Nephron (organoid): ENCODE measurements at regions not wholly inside any gene's neighbourhood (a gene's known extent, or its start where the extent isn't known, plus 50 kb on each side); places are given as distances from the start of the nearest gene placed in this dataset.

Experiments used
- H3K27ac Mint-ChIP-seq, 3 experiments: 2 replicates each; pipeline ENCODE4 v1.8.0; 2020; ENCODE audit warnings: mixed read lengths in 3 of 3, mild to moderate bottlenecking in 2 of 3, moderate library complexity in 1 of 3
- H3K27me3 Mint-ChIP-seq: 2 replicates; pipeline ENCODE4 v1.8.0; 2021; ENCODE audit warnings: low read depth, mild to moderate bottlenecking, moderate library complexity, mixed read lengths
- H3K36me3 Mint-ChIP-seq: 2 replicates; pipeline ENCODE4 v1.8.0; 2020; ENCODE audit warnings: low read depth, mixed read lengths
- H3K4me1 Mint-ChIP-seq: 2 replicates; pipeline ENCODE4 v1.8.0; 2020; ENCODE audit warnings: mixed read lengths
- H3K4me3 Mint-ChIP-seq, 3 experiments: 2 replicates each; pipeline ENCODE4 v1.8.0; 2020; ENCODE audit warnings: mild to moderate bottlenecking in 3 of 3, mixed read lengths in 3 of 3, moderate library complexity in 2 of 3
- H3K9me3 Mint-ChIP-seq: 2 replicates; pipeline ENCODE4 v1.8.0; 2020; ENCODE audit warnings: mixed read lengths
- TF ChIP-seq, protein P1 (sequence below), 3 experiments: fragments of 200-600 bp; sonication (generic); IDR thresholded peaks; one replicate each; pipeline ENCODE4 v1.5.0; 2021; ENCODE audit warnings: antibody characterized with exemption in 3 of 3; ENCODE audit not compliant: unreplicated experiment in 3 of 3

- no peak overlapping the region for H3K4me3 Mint-ChIP-seq
- H3K27me3 Mint-ChIP-seq, result peaks cover 22% of the 10 kb centered on the region
- H3K9me3 Mint-ChIP-seq, result no peaks in the 10 kb centered on the region
- peaks cover 12% of the 10 kb centered on the region for H3K4me1 Mint-ChIP-seq
- no peak overlapping the region for H3K27ac Mint-ChIP-seq
- TF ChIP-seq, protein P1, sequence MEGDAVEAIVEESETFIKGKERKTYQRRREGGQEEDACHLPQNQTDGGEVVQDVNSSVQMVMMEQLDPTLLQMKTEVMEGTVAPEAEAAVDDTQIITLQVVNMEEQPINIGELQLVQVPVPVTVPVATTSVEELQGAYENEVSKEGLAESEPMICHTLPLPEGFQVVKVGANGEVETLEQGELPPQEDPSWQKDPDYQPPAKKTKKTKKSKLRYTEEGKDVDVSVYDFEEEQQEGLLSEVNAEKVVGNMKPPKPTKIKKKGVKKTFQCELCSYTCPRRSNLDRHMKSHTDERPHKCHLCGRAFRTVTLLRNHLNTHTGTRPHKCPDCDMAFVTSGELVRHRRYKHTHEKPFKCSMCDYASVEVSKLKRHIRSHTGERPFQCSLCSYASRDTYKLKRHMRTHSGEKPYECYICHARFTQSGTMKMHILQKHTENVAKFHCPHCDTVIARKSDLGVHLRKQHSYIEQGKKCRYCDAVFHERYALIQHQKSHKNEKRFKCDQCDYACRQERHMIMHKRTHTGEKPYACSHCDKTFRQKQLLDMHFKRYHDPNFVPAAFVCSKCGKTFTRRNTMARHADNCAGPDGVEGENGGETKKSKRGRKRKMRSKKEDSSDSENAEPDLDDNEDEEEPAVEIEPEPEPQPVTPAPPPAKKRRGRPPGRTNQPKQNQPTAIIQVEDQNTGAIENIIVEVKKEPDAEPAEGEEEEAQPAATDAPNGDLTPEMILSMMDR (IDR thresholded peaks at IDR 0.05; ENCODE audit: unreplicated experiment in 3 of 3), result no peak
- H3K36me3 Mint-ChIP-seq, result no peaks in the 10 kb centered on the region
Measured at GRCh38 chr1:214213136-214213535, 67.8 kb upstream of the SMYD2 start.

- TF ChIP-seq, protein P1 (IDR thresholded peaks at IDR 0.05; ENCODE audit: unreplicated experiment in 3 of 3), result no peak
- Mint-ChIP-seq H3K4me3 (no peak overlapping the region), H3K27me3 (peaks cover 27% of the 10 kb centered on the region)
Measured at GRCh38 chr1:214214851-214215250, 66.1 kb upstream of the SMYD2 start.

DNA sequence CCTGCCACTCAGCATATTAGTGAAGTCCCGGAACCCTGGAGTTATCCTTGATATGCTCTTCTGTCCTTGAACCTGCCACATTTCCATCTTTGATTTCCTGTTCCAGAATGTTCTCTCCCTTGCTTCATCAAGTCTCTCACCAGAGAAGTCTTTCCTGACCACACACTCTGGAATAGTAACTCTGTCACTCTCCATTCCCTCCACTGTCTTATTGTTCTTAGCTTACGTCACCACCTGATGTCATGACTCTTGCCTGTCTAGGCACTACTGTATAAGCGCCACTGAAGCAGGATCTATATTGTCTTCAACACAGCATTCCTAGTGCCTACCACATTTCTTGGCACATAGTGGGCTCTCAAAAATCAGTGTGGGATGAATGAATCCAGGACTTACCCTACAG, 65.4 kb upstream of the SMYD2 start:
- Mint-ChIP-seq H3K4me1 (peaks cover 6% of the 10 kb centered on the region), H3K36me3 (no peaks in the 10 kb centered on the region), H3K4me3 (no peak overlapping the region), H3K9me3 (no peaks in the 10 kb centered on the region), H3K27me3 (peaks cover 27% of the 10 kb centered on the region), H3K27ac (no peak overlapping the region)
- TF ChIP-seq, protein P1 (IDR thresholded peaks at IDR 0.05; ENCODE audit: unreplicated experiment in 3 of 3), result no peak

More at GRCh38 chr1:214214851-214215250, 66.1 kb upstream of the SMYD2 start:
- Mint-ChIP-seq H3K4me1 (peaks cover 6% of the 10 kb centered on the region), H3K9me3 (no peaks in the 10 kb centered on the region), H3K36me3 (no peaks in the 10 kb centered on the region), H3K27ac (no peak overlapping the region)

GRCh38 chr1:214216021-214216420, 64.9 kb upstream of the SMYD2 start:
- H3K4me1 Mint-ChIP-seq, result peaks cover 6% of the 10 kb centered on the region
- no peaks in the 10 kb centered on the region for H3K36me3 Mint-ChIP-seq
- TF ChIP-seq, protein P1 (IDR thresholded peaks at IDR 0.05; ENCODE audit: unreplicated experiment in 3 of 3), result no peak
- peaks cover 27% of the 10 kb centered on the region for H3K27me3 Mint-ChIP-seq
- H3K4me3 Mint-ChIP-seq, result no peak overlapping the region
- H3K27ac Mint-ChIP-seq, result no peak overlapping the region
- H3K9me3 Mint-ChIP-seq, result no peaks in the 10 kb centered on the region

DNA sequence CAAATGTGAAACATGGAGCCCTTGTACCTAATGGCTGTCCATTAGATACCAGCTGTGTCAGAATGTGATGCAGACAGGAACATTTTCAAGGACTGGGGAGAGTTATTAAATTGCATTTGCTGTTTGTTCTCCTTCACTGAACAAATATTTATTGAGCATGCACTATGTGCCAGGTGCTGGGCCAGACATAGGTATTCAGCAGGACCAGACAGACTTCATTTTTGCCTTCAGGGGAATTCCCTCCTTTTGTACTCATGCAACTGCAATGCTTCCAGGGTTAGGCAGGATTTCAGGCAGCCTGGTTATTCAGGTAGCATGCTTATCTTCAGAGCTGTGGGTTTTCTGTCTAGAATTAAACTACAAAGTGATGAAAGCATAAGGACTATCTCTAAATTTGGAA, 64.2 kb upstream of the SMYD2 start:
- TF ChIP-seq, protein P1 (IDR thresholded peaks at IDR 0.05; ENCODE audit: unreplicated experiment in 3 of 3), result no peak
- H3K27me3 Mint-ChIP-seq, result peaks cover 27% of the 10 kb centered on the region
- no peaks in the 10 kb centered on the region for H3K9me3 Mint-ChIP-seq
- H3K36me3 Mint-ChIP-seq, result no peaks in the 10 kb centered on the region
- H3K27ac Mint-ChIP-seq, result no peak overlapping the region
- peaks cover 6% of the 10 kb centered on the region for H3K4me1 Mint-ChIP-seq
- no peak overlapping the region for H3K4me3 Mint-ChIP-seq

- Mint-ChIP-seq H3K36me3 (no peaks in the 10 kb centered on the region), H3K9me3 (no peaks in the 10 kb centered on the region), H3K27me3 (peaks cover 13% of the 10 kb centered on the region), H3K27ac (no peak overlapping the region), H3K4me3 (no peak overlapping the region), H3K4me1 (peaks cover 5% of the 10 kb centered on the region)
- TF ChIP-seq, protein P1 (IDR thresholded peaks at IDR 0.05; ENCODE audit: unreplicated experiment in 3 of 3), result no peak
Measured at GRCh38 chr1:214219902-214220301, 61.1 kb upstream of the SMYD2 start.
